Peyer's patch (tissue), 4 donors: ENCODE measurements at regions not wholly inside any gene's neighbourhood (a gene's known extent, or its start where the extent isn't known, plus 50 kb on each side); places are given as distances from the start of the nearest gene placed in this dataset.

ENCODE experiments used
- POLR2A ChIP-seq, 2 donors: fragments of 450-650 bp; IDR thresholded peaks; one replicate each; pipeline ENCODE4 v1.5.1; 2017; ENCODE audit warnings: antibody characterized with exemption in 2 of 2, mild to moderate bottlenecking in 2 of 2, moderate library complexity in 2 of 2
- TF ChIP-seq, protein P1 (sequence below), 6 experiments: fragments of 450-650 bp in 4 of 6; fragments of 200-600 bp in 2 of 6; sonication (generic) in 1 of 6; IDR thresholded peaks; one replicate each; pipeline ENCODE4 v1.5.1; 2017 to 2019; ENCODE audit warnings: antibody characterized with exemption in 6 of 6, mild to moderate bottlenecking in 3 of 6, moderate library complexity in 1 of 6

DNA sequence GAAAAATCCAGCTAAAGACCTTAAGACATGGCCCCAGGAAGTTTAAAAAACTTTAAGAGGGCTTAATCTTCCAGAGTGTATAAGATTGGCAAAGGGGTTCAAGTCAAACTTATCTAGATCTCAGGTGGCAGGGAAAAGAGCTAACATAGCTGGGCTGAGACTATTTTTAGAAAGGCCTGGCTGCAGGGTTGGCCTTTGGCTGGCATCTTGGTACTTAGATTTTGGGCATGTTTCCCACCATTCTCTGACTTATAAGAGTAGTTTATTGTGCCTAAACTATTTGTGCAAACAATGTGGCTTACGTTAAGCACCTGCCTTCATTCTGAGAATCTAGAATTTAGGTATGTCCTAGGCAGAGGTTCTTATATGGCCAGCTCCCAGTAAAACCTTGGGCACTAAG lies 214.0 kb upstream of the MIS18BP1 start:
- TF ChIP-seq, protein P1, sequence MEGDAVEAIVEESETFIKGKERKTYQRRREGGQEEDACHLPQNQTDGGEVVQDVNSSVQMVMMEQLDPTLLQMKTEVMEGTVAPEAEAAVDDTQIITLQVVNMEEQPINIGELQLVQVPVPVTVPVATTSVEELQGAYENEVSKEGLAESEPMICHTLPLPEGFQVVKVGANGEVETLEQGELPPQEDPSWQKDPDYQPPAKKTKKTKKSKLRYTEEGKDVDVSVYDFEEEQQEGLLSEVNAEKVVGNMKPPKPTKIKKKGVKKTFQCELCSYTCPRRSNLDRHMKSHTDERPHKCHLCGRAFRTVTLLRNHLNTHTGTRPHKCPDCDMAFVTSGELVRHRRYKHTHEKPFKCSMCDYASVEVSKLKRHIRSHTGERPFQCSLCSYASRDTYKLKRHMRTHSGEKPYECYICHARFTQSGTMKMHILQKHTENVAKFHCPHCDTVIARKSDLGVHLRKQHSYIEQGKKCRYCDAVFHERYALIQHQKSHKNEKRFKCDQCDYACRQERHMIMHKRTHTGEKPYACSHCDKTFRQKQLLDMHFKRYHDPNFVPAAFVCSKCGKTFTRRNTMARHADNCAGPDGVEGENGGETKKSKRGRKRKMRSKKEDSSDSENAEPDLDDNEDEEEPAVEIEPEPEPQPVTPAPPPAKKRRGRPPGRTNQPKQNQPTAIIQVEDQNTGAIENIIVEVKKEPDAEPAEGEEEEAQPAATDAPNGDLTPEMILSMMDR (IDR thresholded peaks at IDR 0.05), result no peak
- no peak for TF ChIP-seq POLR2A (IDR thresholded peaks at IDR 0.05)
